Hepatocyte (in vitro differentiated cells): ENCODE measurements at regions not wholly inside any gene's neighbourhood (a gene's known extent, or its start where the extent isn't known, plus 50 kb on each side); places are given as distances from the start of the nearest gene placed in this dataset.

ENCODE experiments used
- CTCF ChIP-seq: fragments of 200-600 bp; sonication (generic); IDR thresholded peaks from 2 replicates; pipeline ENCODE4 v1.5.1; 2016; ENCODE audit warnings: antibody characterized with exemption, mild to moderate bottlenecking; ENCODE audit not compliant: poor library complexity
- EZH2phosphoT487 ChIP-seq: fragments of 200-600 bp; sonication (generic); IDR thresholded peaks from one replicate; pipeline ENCODE4 v1.6.1; 2018; ENCODE audit warnings: antibody characterized with exemption, mild to moderate bottlenecking, low read depth, moderate library complexity; ENCODE audit not compliant: unreplicated experiment, severe bottlenecking

- TF ChIP-seq CTCF (no peak), EZH2phosphoT487 (no peak)
Observed at GRCh38 chr16:6956511-6956910, 376.1 kb upstream of the RBFOX1 start.
